GM19463 (cell line): ENCODE measurements at regions not wholly inside any gene's neighbourhood (a gene's known extent, or its start where the extent isn't known, plus 50 kb on each side); places are given as distances from the start of the nearest gene placed in this dataset.
"Not testable (repeated sequence)": the region's sequence is repeated elsewhere in the genome, so short reads cannot be mapped to it uniquely, and the experiment has no call there.

Source experiments
- ATAC-seq: cut with Tn5 transposase; IDR thresholded peaks from one replicate; pipeline ENCODE4 v1.9.1; 2021; ENCODE audit warnings: mild to moderate bottlenecking, moderate library complexity; ENCODE audit not compliant: unreplicated experiment

DNA sequence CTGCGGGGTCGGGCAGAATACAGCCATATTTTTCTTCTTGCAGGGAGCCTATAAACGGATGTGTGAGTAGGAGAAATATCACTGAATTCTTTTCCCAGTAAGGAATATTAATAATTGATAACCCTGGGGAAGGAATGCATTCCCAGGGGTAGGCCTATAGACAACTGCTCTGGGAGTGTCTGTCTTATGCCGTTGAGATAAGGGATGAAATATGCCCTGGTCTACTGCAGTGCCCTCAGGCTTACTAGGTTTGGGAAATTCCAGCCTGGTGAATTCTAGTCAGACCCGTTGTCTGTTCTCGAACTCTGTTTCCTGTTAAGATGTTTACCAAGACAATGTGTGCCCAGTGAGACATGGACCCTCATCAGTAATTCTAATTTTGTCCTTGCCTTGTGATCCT, 1129.3 kb downstream of the ZPLD1 start:
- not testable (repeated sequence) for ATAC-seq

DNA sequence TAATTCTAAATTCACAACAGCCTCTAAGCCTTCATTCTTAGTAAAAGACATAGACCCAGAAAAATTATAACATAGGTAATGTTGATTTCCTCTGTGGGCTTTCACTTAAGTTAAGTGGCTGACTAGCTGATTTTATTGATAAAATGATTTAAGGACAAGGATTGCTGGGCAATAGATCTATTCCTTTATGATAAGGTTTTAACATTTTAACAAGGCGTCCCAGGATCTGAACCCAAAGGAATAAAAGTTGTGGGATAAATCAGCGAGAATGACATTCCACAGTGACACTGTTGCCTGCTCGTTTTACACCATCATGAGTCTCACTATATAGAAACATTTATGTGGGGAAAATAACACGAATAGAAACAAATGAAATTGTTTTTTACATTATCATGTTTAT, 1151.0 kb downstream of the ZPLD1 start:
- ATAC-seq = no peak

DNA sequence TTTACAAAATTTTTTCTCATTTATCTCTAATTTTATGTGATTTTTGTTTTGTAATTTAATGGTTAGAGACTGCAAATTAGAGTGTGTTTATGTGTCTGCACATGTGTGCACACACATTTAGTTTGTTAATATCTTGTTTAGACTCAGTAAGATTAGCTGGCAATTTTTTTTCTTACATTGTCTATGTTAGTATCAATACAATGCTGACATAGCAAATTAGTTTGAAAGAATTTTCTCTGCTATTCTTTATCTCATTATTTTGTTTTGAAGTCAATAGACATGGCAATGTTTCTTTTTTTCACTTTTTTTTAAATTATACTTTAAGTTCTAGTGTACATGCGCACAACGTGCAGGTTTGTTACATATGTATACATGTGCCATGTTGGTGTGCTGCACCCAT, 1155.0 kb downstream of the ZPLD1 start:
- ATAC-seq = no peak

DNA sequence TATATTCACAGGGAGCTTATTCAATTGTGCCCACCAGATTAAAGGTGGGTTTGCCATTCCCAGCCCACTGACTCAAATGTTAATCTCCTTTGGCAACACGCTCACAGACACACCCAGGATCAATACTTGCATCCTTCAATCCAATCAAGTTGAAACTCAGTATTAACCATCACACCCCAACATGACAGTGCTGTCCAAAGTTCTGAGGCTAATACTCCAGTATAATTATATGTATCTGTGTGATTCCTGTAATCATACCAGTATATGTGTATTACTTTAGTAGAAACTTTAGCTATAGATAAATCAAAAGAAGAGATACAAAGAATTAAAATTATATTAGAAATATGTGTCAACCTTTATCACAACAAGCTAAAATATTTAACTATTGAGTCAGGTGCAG, 1166.0 kb downstream of the ZPLD1 start:
- no peak for ATAC-seq

DNA sequence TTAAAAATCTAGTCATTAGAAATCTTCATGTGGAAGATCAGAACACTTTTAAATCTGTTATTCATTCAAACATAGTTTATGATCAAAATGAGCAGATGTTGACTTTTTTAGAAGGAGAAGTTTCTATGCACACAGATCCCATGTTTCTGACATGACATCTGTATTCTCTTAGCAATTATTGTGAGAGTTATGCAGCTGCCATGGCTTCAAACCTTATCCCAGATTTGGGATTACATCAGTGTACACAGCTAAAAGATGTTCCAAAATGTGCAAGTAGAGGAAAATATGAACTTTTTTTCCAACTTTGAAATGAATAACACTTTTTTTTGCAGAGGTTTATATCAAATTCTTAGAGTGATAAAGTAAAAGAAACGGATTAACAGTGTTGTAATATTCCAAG, 1166.9 kb downstream of the ZPLD1 start:
- ATAC-seq = no peak

DNA sequence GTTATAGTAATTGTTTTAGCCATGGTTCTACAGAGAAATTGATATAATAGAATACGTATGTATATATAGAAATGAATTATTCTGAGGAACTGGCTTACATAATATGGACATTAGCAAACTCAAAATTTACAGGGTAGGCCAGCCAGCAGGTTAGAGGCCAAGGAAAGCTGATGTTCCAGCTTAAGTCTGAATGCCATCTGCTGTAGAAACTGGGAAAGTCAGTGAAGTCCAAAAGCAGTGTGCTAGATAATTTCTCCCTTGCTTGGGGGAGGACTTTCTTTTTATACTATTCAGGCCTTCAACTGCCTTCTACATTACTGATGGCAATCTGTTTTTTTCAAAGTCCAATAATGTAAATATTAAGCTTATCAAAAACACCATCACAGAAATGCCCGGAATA, 1174.7 kb downstream of the ZPLD1 start:
- no peak for ATAC-seq

DNA sequence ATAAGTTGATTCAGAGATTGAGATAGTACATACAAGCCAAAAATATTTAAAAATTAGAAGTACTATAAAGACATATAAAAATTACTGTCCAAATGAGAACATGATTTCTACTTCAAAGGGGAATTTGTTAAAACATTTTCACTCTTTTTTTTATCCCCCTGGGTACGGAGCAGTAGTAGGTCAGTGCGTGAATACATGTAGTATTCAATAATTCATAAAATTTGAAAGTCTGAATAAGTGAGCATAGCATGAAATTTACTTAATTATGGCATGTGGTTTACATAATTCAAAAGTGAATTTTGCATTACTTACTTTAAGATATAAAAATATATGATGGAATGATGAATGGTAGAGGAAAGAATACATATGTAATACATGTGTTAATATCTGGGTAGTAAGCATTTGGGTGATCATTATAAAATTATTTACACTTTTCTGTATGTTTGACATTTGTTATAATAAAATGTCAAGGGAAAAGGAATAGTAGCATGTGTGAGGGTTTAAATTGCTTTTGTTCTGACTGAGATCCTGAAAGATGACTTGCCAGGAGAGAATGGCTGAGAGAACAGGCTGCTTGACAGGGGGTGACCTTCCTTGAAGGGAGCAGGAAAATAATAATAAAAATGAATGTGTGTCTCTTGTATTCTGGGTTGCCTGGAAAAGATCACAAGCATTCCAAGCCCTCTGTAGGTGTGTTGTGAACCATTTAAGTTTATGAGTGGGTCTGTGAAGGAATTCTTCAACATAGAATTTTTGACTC, 1178.8 kb downstream of the ZPLD1 start:
- ATAC-seq = no peak

DNA sequence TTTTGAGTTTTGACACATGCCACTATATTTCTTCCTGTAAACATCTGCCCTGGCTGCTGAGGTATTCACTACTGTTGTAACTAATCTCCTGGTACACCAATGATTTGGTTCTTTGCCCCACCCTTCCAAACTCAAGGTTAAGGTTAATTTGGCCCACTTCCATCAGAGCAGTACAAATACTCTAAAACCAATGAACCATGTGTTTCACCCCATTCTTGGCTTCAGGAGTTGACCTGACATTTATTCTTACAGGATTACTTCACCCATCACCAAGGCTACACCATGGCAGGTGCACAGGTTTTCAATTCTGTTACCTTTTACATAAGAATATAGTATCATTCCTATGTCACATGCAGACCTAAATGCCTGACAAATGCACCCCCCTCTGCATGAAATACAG, 1179.9 kb downstream of the ZPLD1 start:
- no peak for ATAC-seq

DNA sequence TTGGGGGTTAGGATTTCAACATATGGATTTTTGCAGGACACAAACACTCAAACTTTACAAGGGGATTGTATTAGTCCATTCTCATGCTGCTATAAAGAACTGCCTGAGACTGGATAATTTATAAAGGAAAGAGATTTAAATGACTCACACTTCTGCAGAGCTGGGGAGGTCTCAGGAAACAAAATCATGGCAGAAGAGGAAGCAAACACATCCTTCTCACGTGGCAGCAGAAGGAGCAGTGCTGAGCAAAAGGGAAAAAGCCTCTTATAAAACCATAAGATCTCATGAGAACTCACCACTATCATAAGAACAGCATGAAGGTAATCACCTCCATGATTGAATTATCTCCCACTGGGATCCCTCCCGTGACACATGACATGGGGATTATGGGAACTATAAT, 1183.1 kb downstream of the ZPLD1 start:
- ATAC-seq = no peak

DNA sequence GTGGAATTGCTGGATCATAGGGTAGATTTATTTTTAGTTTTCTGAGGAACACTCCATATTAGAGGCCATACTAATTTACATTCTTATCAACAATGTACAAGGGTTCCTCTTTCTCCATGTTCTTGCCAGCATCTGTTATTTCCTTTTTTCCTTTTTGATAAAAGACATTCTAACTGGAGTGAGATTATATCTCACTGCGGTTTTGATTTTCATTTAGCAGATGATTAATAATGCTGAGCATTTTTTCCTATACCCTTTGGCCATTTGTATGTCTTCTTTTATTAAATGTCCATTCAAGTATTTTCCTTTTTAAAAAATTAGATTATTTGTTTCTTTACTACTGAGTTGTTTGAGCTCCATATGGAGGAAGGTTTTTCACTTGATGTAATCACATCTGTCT, 1189.5 kb downstream of the ZPLD1 start:
- no peak for ATAC-seq

DNA sequence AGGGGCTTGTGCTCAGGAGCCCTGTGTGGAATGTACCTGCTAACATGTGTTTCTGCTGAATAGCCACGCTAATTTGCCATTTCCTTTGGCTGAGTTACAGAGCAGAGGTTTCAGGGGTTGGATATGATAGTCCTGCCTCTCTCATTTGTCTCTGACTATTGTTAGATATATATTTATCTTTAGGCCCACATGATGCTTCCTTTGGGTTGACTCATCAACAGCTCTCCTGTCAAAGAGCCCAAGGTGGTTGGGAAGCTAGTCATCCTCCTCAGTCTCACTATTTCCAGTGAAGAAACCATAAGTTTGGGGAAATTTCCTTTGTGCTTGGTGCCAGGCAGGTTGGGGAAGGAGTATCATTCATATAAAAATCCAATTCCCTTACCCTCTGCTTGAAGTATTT, 1194.6 kb downstream of the ZPLD1 start:
- ATAC-seq = no peak

DNA sequence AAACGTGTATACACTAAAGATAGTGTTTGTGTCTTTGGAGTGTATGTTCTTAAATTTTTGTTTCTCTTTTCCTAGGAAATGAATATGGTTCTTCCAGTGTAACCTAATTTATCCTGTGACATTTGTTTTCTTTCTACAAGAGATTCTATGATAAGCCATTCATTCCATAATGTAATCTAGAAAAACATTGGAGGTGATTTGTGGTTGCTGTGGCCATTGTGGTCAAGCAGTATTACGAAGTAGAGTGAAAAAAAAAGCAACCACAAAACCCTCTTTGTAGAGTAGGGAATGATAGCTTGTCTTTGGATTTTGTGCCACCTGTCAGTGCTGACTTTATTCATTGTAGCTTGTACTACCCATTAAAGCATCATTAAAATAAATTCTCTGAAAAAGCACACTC, 1209.6 kb downstream of the ZPLD1 start:
- ATAC-seq = no peak

DNA sequence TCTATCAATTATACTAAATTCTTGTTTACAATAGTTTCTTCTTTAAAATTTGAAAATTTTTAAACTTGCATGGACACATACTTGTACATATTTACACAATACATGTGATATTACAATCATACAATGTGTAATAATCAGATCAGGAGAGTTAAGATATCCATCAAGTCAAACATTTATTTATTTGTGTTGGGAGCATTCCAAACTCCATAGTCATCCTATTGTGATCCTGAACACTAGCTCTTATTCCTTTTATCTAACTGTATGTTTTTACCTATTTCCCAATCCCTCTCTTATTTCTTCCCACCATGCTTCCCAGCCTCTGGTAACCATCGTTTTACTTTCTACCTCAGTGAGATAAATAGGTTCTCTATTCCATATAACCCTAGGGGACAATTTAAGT, 1219.2 kb downstream of the ZPLD1 start:
- ATAC-seq = no peak

DNA sequence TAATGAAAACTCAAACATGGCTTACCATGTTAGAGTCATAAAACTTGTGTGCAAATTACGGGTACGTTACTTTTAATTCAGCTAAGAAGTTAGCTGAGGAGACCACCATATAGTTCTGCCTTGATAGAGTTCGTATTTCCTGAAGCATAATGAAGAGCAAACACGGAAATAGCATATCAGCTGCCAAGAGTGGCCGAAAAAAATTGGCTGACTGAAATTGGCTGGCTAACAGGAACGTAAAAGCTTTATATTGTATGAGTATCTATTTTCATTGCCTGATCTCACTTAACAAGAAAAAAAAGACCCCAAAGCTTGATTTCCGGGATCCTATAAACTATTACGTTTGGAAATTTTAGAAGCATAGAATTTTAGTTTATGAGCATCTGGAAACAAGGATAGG, 1222.9 kb downstream of the ZPLD1 start:
- ATAC-seq = no peak

DNA sequence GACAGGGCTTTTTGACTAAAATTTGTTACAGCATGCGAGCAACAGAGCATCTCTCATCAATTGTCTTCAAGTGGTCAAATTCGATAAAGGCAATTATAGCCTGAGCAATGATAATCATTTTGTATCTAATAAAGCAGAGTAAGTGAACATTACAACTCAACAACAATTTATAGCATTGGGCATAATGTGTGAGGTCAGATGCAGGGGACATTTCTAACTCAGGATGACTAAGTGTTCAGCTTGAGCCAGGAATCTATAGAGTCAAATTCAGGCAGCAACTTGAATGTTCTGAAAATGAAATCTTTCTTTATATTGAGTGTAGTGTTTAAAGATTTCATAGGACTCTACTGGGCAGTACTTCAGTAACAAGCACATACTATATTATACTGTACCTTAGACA, 1226.0 kb downstream of the ZPLD1 start:
- ATAC-seq = no peak

DNA sequence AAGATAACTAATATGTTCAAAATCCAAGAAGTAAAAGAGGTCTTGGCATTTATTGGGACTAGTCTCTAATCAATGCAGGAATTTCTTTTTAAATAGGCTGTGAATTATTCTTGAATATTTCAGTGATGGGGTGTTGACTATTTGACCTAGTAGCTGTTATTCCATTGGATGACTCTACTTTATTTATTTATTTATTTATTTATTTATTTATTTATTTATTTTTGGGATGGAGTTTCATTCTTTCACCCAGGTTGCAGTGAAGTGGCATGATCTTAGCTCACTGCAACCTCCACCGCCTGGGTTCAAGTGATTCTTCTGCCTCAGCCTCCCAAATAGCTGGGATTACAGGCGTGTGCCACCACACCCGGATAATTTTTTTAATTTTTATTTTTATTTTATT, 1227.8 kb downstream of the ZPLD1 start:
- no peak for ATAC-seq

DNA sequence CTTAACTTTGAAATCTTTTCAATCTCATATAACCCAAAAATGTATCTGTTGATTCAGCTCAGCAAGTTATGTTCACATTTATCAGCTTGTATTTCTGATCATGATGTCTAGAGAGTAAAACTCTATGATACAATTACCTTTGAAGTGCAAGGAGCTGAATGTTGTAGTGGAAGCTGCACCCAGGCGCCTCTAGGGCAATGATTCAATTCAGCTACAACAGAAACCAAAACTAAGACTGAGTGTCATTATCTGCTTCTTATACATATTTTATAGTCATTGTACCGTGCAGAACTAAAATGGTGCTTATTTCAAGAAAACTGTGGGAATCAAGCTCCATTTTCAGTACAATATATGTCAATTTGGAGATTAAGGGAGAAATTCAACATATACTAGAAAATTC, 1237.5 kb downstream of the ZPLD1 start:
- ATAC-seq = no peak

DNA sequence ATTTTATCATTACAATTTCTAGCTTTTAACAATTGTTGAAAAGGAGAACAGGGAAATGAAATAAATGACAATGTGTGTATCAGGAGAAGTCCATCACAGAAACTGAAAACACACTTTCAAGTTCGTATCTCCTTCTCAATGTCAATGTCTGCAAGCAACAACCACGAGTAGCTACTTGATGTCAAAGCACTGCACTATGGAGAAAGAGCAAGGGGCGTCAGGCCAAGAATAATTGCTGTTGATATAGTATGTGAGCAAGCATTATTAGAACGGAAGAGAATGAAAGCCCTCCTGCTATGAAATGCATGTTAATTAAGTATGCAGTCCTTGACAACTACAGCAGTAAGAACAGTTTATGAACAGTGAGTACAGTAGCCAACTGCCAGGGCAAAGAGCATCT, 1250.1 kb downstream of the ZPLD1 start:
- no peak for ATAC-seq

DNA sequence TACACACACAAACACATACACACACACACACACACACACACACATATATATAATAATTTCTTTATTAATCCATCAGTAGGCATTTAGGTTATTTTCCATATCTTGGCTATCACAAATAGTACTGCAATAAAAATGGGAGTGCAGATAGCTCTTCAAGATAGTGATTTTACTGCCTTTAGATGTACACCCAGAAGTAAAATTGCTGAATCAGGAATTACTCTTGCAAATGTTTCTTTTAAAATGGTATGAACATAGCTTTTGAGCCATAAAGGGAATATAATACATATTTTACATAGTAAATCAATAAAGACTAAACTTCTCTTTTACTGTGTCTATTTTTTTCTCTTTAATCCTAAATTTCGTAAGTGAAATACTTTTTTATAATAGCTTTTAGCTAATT, 1251.1 kb downstream of the ZPLD1 start:
- no peak for ATAC-seq

DNA sequence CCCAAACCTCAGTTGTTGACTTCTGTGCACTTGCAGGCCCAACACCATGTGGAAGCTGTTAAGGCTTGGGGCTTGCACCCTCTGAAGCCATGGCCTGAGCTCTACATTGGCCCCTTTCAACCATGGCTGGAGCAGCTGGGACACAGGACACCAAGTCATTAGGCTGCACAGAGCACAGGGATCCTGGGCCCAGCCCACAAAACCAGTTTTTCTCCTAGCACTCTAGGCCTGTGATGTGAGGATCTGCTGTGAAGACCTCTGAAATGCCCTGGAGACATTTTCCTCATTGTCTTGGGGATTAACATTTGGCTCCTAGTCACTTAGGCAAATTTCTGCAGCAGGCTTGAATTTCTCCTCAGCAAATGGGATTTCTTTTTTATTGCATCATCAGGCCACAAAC, 1255.7 kb downstream of the ZPLD1 start:
- no peak for ATAC-seq

DNA sequence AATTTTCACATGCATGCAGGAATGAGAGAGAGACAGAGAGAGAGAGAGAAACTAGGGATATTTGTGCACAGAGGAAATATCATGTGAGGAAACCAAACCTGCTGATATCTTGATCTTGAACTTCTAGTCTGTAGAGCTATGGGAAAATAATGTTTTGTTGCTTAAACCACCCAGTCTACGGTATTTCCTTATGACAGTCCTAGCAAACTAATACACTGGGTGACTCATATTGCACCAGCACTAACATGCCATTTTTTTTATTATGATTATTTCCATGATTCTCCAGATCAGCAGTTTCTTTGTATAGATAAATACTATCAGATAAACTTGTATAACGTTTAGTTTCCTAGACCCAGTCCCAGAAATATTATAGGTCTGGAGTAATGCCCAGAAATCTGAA, 1259.0 kb downstream of the ZPLD1 start:
- no peak for ATAC-seq

DNA sequence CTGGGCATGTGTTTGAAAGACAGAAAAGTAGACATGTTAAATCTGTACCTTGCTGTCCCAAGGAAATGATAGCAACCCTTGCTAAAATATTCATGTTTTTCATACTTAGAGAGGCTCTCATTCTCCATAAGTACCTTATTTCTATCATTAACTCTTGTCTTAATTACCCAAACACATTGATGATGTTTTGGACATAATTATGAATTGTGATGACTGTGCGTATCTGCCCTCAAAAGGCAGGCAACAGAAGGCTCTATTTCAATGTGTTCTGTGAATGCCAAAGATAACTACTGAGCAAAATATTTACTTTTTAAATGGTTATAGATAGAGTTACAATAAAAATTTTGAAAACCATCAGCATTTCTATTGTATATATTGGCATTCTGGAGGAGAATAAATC, 1263.8 kb downstream of the ZPLD1 start:
- ATAC-seq = no peak

DNA sequence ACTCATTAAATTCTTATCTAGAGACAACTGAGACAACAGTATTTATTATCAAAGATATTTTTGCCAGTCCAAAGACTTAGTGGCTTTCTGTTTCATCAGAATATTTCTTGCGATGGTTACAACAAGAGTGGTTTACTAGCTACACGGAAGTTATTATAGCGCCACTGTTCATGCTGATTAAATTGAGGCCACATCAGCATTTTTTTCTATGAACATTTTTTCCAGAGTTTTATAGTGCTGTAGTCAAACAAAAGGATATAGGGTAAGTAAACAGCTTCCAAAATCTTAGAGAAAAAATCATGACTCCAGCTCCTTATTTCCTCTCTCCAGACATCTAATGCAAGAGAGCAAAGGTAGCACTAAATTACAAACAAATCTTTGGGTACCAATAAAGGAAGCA, 1264.4 kb downstream of the ZPLD1 start:
- ATAC-seq = no peak
